MM.1S (cell line): ENCODE measurements at regions not wholly inside any gene's neighbourhood (a gene's known extent, or its start where the extent isn't known, plus 50 kb on each side); places are given as distances from the start of the nearest gene placed in this dataset.

Experiments
- DNase-seq: peaks from one replicate; pipeline ENCODE4 v3.0.0-alpha.2; 2015
- H2AFZ ChIP-seq: fragments of 300-600 bp; sonication (generic); 2 replicates; pipeline ENCODE4 v1.6.0; 2016; ENCODE audit warnings: antibody characterized with exemption, low read length
- H3F3A ChIP-seq: fragments of 300-600 bp; sonication (generic); 2 replicates; pipeline ENCODE4 v1.6.1; 2016; ENCODE audit warnings: mild to moderate bottlenecking, antibody characterized with exemption, low read length, moderate library complexity, mixed read lengths; ENCODE audit not compliant: insufficient read depth
- H3K27ac ChIP-seq: fragments of 300-600 bp; sonication (generic); 2 replicates; pipeline ENCODE4 v1.5.1; 2016; ENCODE audit warnings: mild to moderate bottlenecking, low read length
- H3K27me3 ChIP-seq: fragments of 300-600 bp; sonication (generic); replicated peaks from 2 replicates; pipeline ENCODE4 v1.6.0; 2016; ENCODE audit warnings: low read length; ENCODE audit not compliant: insufficient read depth
- H3K36me3 ChIP-seq: fragments of 300-600 bp; sonication (generic); replicated peaks from 2 replicates; pipeline ENCODE4 v1.6.1; 2016; ENCODE audit warnings: mild to moderate bottlenecking, low read length, mixed read lengths; ENCODE audit not compliant: insufficient read depth
- H3K4me1 ChIP-seq: fragments of 300-600 bp; sonication (generic); 2 replicates; pipeline ENCODE4 v1.6.1; 2016; ENCODE audit warnings: low read length, mixed read lengths
- H3K4me2 ChIP-seq: fragments of 300-600 bp; sonication (generic); 2 replicates; pipeline ENCODE4 v1.6.0; 2016; ENCODE audit warnings: low read depth, low read length
- H3K4me3 ChIP-seq: fragments of 300-600 bp; sonication (generic); 2 replicates; pipeline ENCODE4 v1.5.1; 2016; ENCODE audit warnings: low read length, mixed read lengths
- H3K79me2 ChIP-seq: fragments of 300-600 bp; sonication (generic); 2 replicates; pipeline ENCODE4 v1.6.1; 2016; ENCODE audit warnings: mixed run types, low read length, mixed read lengths
- H3K9ac ChIP-seq: fragments of 300-600 bp; sonication (generic); 2 replicates; pipeline ENCODE4 v1.6.1; 2016; ENCODE audit warnings: low read length, mixed read lengths
- H3K9me2 ChIP-seq: fragments of 300-600 bp; sonication (generic); replicated peaks from 2 replicates; pipeline ENCODE4 v1.6.1; 2016; ENCODE audit warnings: mild to moderate bottlenecking, low read length, mixed read lengths; ENCODE audit not compliant: insufficient read depth
- H3K9me3 ChIP-seq: fragments of 300-600 bp; sonication (generic); replicated peaks from 2 replicates; pipeline ENCODE4 v1.6.1; 2016; ENCODE audit warnings: mild to moderate bottlenecking, low read length, mixed read lengths; ENCODE audit not compliant: insufficient read depth
- H4K20me1 ChIP-seq: fragments of 300-600 bp; sonication (generic); 2 replicates; pipeline ENCODE4 v1.6.1; 2016; ENCODE audit warnings: mild to moderate bottlenecking, low read length, moderate library complexity, mixed read lengths; ENCODE audit not compliant: insufficient read depth
- CTCF ChIP-seq: fragments of 300-600 bp; sonication (generic); IDR thresholded peaks from 2 replicates; pipeline ENCODE4 v1.5.1; 2016; ENCODE audit warnings: antibody characterized with exemption, low read length, mixed read lengths
- EZH2 ChIP-seq: fragments of 300-600 bp; sonication (generic); optimal IDR thresholded peaks from 2 replicates; pipeline ENCODE3; 2017; ENCODE audit warnings: low read depth, mild to moderate bottlenecking, antibody characterized with exemption, low read length, mixed read lengths
- EZH2phosphoT487 ChIP-seq: fragments of 300-600 bp; sonication (generic); IDR thresholded peaks from 2 replicates; pipeline ENCODE4 v1.6.1; 2018; ENCODE audit warnings: antibody characterized with exemption, low read length

DNA sequence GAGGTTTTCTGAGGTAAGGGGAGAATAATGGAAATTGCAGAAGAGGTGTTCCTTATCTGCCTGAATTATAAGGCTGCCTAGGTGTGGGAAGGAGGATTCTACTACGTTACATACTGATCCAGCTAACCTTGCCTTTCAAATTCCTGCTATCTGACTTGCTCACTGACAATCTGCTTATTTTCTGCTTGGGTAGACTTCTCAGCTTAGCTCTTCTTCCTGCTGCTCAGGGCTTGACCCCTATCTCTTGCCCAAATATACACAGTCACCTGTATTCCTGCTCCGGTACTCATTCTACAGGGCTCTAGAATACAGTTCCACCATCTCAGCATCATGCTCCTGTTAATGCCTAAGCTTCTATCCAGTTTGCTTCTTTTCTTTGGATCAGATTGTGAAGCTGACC lies 1607.6 kb downstream of the OLFM4 start:
- TF ChIP-seq CTCF (no peak), EZH2 (no peak), EZH2phosphoT487 (no peak)
- Histone ChIP-seq H3K9ac (no peak overlapping the region), H3K4me2 (no peak overlapping the region), H2AFZ (no peak overlapping the region), H3K79me2 (no peaks in the 10 kb centered on the region), H3K9me3 (no peaks in the 10 kb centered on the region), H3K4me1 (no peaks in the 10 kb centered on the region), H4K20me1 (no peaks in the 10 kb centered on the region), H3K4me3 (no peak overlapping the region), H3K36me3 (no peaks in the 10 kb centered on the region), H3F3A (no peaks in the 10 kb centered on the region), H3K27ac (no peak overlapping the region), H3K27me3 (no peaks in the 10 kb centered on the region), H3K9me2 (no peaks in the 10 kb centered on the region)
- no peak for DNase-seq

- Histone ChIP-seq H3F3A (no peaks in the 10 kb centered on the region), H2AFZ (no peak overlapping the region), H3K79me2 (no peaks in the 10 kb centered on the region), H3K4me3 (no peak overlapping the region), H3K36me3 (no peaks in the 10 kb centered on the region), H3K27ac (no peak overlapping the region), H3K9me2 (no peaks in the 10 kb centered on the region), H3K9ac (no peak overlapping the region), H4K20me1 (no peaks in the 10 kb centered on the region), H3K4me1 (no peaks in the 10 kb centered on the region), H3K27me3 (no peaks in the 10 kb centered on the region), H3K9me3 (no peaks in the 10 kb centered on the region), H3K4me2 (no peak overlapping the region)
- TF ChIP-seq EZH2phosphoT487 (no peak), EZH2 (no peak), CTCF (no peak)
- DNase-seq = no peak
Observed at GRCh38 chr13:54637366-54637765, 1608.8 kb downstream of the OLFM4 start.

- TF ChIP-seq EZH2phosphoT487 = no peak
- TF ChIP-seq EZH2 = no peak
- TF ChIP-seq CTCF = no peak
- no peak for DNase-seq
Observed at GRCh38 chr13:54640719-54641118, 1612.1 kb downstream of the OLFM4 start.

More at GRCh38 chr13:54640719-54641118, 1612.1 kb downstream of the OLFM4 start:
- H3K27ac ChIP-seq = no peak overlapping the region
- no peak overlapping the region for H3K4me3 ChIP-seq
- H3K4me1 ChIP-seq = no peaks in the 10 kb centered on the region
- no peaks in the 10 kb centered on the region for H4K20me1 ChIP-seq
- no peak overlapping the region for H3K4me2 ChIP-seq
- no peaks in the 10 kb centered on the region for H3K9me3 ChIP-seq
- H3K9me2 ChIP-seq = no peaks in the 10 kb centered on the region
- no peak overlapping the region for H3K9ac ChIP-seq
- no peaks in the 10 kb centered on the region for H3K27me3 ChIP-seq
- H3K36me3 ChIP-seq = no peaks in the 10 kb centered on the region
- no peaks in the 10 kb centered on the region for H3K79me2 ChIP-seq
- H3F3A ChIP-seq = no peaks in the 10 kb centered on the region
- no peak overlapping the region for H2AFZ ChIP-seq
